B cell (primary cell): ENCODE measurements at regions not wholly inside any gene's neighbourhood (a gene's known extent, or its start where the extent isn't known, plus 50 kb on each side); places are given as distances from the start of the nearest gene placed in this dataset.

Source experiments
- ATAC-seq: fragments of 200-7000 bp; cut with Tn5 transposase; one replicate; pipeline ENCODE4 v1.10.0; 2021; ENCODE audit warnings: low read depth, mild to moderate bottlenecking, moderate number of reproducible peaks, moderate library complexity
- CTCF ChIA-PET: fragments of 350-600 bp; sonication (Branson Sonifier 250); formaldehyde crosslinking; loops from one replicate; lab custom pipeline; 2021; ENCODE audit warnings: antibody characterized with exemption, inconsistent platforms; lab: Charles Lee
- POLR2A ChIA-PET: fragments of 350-600 bp; sonication (Branson Sonifier 250); formaldehyde crosslinking; loops from one replicate; lab custom pipeline; 2021; ENCODE audit warnings: antibody characterized with exemption; lab: Charles Lee
- DNase-seq: peaks from one replicate; pipeline ENCODE4 v3.0.0; 2013
- H2AFZ ChIP-seq: 2 replicates; pipeline ENCODE4 v1.6.1; 2012; ENCODE audit warnings: mild to moderate bottlenecking, low read depth, low read length; ENCODE audit not compliant: insufficient read depth, poor library complexity, severe bottlenecking
- H3K27ac ChIP-seq, 2 donors: 1 replicate in 1 of 2; 2 replicates in 1 of 2; pipeline ENCODE4 v1.5.1; 2012 to 2013; ENCODE audit warnings: low read length in 2 of 2, mild to moderate bottlenecking in 2 of 2, moderate library complexity in 1 of 2
- H3K27me3 ChIP-seq, 4 experiments: fragments of 200-600 bp in 1 of 4; sonication (generic) in 1 of 4; replicated peaks in 1 of 4; 1 replicate in 2 of 4; 2 replicates in 2 of 4; pipeline versions ENCODE4 v1.6.1 to v1.7.0; 2013 to 2016; ENCODE audit warnings: low read length in 3 of 4, mild to moderate bottlenecking in 2 of 4, mixed read lengths in 1 of 4, moderate library complexity in 1 of 4; ENCODE audit not compliant: insufficient read depth in 4 of 4, control insufficient read depth in 3 of 4; ENCODE audit errors: control extremely low read depth in 1 of 4
- H3K36me3 ChIP-seq, 2 experiments: replicated peaks in 1 of 2; 1 replicate in 1 of 2; 2 replicates in 1 of 2; pipeline versions ENCODE4 v1.6.1 to v1.7.1; 2013; ENCODE audit warnings: low read length in 1 of 2; ENCODE audit not compliant: insufficient read depth in 2 of 2, control insufficient read depth in 1 of 2; ENCODE audit errors: control extremely low read depth in 1 of 2, extremely low read depth in 1 of 2
- H3K4me1 ChIP-seq, 2 donors: fragments of 200-600 bp in 1 of 2; sonication (generic) in 1 of 2; 1 replicate in 1 of 2; 2 replicates in 1 of 2; pipeline versions ENCODE4 v1.5.1 to v1.6.1; 2013 to 2017; ENCODE audit warnings: low read length in 2 of 2; ENCODE audit not compliant: control insufficient read depth in 2 of 2, insufficient read depth in 2 of 2
- H3K4me2 ChIP-seq: replicated peaks from 2 replicates; pipeline ENCODE3; 2012; ENCODE audit warnings: mild to moderate bottlenecking, low read depth, low read length; ENCODE audit not compliant: poor library complexity, severe bottlenecking
- H3K4me3 ChIP-seq, 5 experiments: fragments of 200-600 bp in 1 of 5; sonication (generic) in 1 of 5; 1 replicate in 3 of 5; 2 replicates in 2 of 5; pipeline versions ENCODE4 v1.5.1 to v1.7.0; 2011 to 2016; ENCODE audit warnings: low read length in 4 of 5, mild to moderate bottlenecking in 4 of 5, low read depth in 2 of 5, control low read depth in 1 of 5, moderate library complexity in 1 of 5; ENCODE audit not compliant: insufficient read depth in 1 of 5; ENCODE audit errors: control extremely low read depth in 1 of 5, extremely low read depth in 1 of 5
- H3K79me2 ChIP-seq: fragments of 200-600 bp; sonication (generic); one replicate; pipeline ENCODE4 v1.6.0; 2016; ENCODE audit warnings: low read length; ENCODE audit not compliant: control insufficient read depth, insufficient read depth
- H3K9ac ChIP-seq: fragments of 200-600 bp; sonication (generic); 2 replicates; pipeline ENCODE4 v1.6.1; 2017; ENCODE audit warnings: mild to moderate bottlenecking, low read length, moderate library complexity
- H3K9me3 ChIP-seq, 3 donors: one replicate each; pipeline versions ENCODE4 v1.6.1 to v1.7.1; 2013; ENCODE audit warnings: low read length in 2 of 3; ENCODE audit not compliant: control insufficient read depth in 2 of 3, insufficient read depth in 1 of 3; ENCODE audit errors: control extremely low read depth in 1 of 3
- H4K20me1 ChIP-seq: 2 replicates; pipeline ENCODE4 v1.6.0; 2012; ENCODE audit warnings: mild to moderate bottlenecking, low read length; ENCODE audit not compliant: insufficient read depth, control insufficient read depth, poor library complexity, severe bottlenecking
- H3K27ac Mint-ChIP-seq: one replicate; pipeline ENCODE4 v1.8.0; 2021; ENCODE audit warnings: mixed read lengths
- H3K27me3 Mint-ChIP-seq: one replicate; pipeline ENCODE4 v1.8.0; 2021; ENCODE audit warnings: mixed read lengths
- H3K4me1 Mint-ChIP-seq: one replicate; pipeline ENCODE4 v1.8.0; 2021; ENCODE audit warnings: mixed read lengths
- H3K4me3 Mint-ChIP-seq: one replicate; pipeline ENCODE4 v1.8.0; 2021; ENCODE audit warnings: mixed read lengths
- H3K9me3 Mint-ChIP-seq: one replicate; pipeline ENCODE4 v1.8.0; 2022; ENCODE audit warnings: mixed read lengths; ENCODE audit not compliant: insufficient read depth
- CTCF ChIP-seq: fragments of 200-600 bp; IDR thresholded peaks from one replicate; pipeline ENCODE4 v1.8.0; 2022; ENCODE audit warnings: antibody characterized with exemption, mild to moderate bottlenecking
- EZH2 ChIP-seq: IDR thresholded peaks from 2 replicates; pipeline ENCODE4 v1.6.1; 2012; ENCODE audit warnings: borderline replicate concordance, low read depth, mild to moderate bottlenecking, moderate library complexity, low read length; ENCODE audit not compliant: insufficient read depth, poor library complexity, severe bottlenecking
- WGBS: methylation state at CpG from one replicate; pipeline ENCODE4 v1.1.5; 2013; ENCODE audit warnings: missing lambda C conversion rate; ENCODE audit not compliant: insufficient coverage; 5-methylcytosine and 5-hydroxymethylcytosine counted together
- intact Hi-C: fragments of 100-400 bp; cut with micrococcal nuclease; formaldehyde crosslinking; loops from one replicate; pipeline ENCODE4 v1.10.0; 2022

GRCh38 chr1:221887415-221887746 is 145.5 kb upstream of the DUSP10 start:
- Mint-ChIP-seq H3K27ac (no peak overlapping the region), H3K4me1 (peaks cover 19% of the 10 kb centered on the region), H3K27me3 (peaks cover 4% of the 10 kb centered on the region), H3K4me3 (no peak overlapping the region), H3K9me3 (no peaks in the 10 kb centered on the region)
- CTCF ChIA-PET: interaction anchor here (0.6 kb wide), 1 partner anchor 120 kb away, joined by 3 read pairs; no protein-coding TSS in a partner anchor
- intact Hi-C loops: no loop called here
- H3K79me2 ChIP-seq: no peaks in the 10 kb centered on the region
- no peaks in the 10 kb centered on the region for H3K9me3 ChIP-seq
- TF ChIP-seq CTCF (no peak), EZH2 (no peak)
- no peak overlapping the region for H3K4me2 ChIP-seq
- DNase-seq: no peak
- H3K9ac ChIP-seq: no peak overlapping the region
- POLR2A ChIA-PET: no interaction called here
- H3K36me3 ChIP-seq: no peaks in the 10 kb centered on the region
- no peak overlapping the region for H3K27ac ChIP-seq
- H3K4me1 ChIP-seq: peaks cover 9% of the 10 kb centered on the region in 2 donors
- H3K27me3 ChIP-seq: no peaks in the 10 kb centered on the region
- ATAC-seq: no peak
- no peaks in the 10 kb centered on the region for H4K20me1 ChIP-seq
- no peak overlapping the region for H2AFZ ChIP-seq
- no peak overlapping the region for H3K4me3 ChIP-seq
- no CpG with 5 or more reads among the region's 3 CpGs for WGBS

DNA sequence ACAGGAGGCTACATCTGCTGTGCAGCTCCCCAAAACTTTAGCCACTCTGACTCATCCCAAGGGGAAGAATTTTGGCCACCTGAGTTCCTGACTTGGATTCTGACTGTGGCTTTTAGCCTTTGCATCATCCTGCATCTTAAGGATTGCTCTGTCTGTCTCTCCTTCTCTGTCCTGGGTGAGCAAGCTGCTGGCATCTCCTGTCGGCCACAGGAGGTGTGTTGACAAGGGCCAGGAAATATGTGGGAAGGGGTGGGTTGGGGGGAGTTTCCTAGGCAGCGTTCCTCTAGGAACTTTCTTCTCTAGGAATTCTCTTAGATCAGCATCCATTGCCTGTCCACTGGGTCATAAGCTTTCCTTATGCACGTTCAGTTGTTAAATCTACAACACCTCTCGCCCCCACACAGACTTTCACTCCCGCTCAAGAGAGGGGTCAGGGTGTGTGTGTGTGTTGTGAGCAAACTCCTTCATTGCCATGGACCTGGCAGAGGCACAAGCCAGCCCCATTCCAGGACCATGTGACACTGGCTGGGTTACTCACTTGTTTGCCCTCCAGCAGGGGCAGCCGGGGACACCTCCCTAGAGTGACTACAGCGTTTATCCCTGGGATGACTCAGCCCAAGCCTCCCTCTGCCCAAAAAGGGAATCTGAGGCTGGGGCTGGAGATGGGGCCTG is 145.0 kb upstream of the DUSP10 start:
- TF ChIP-seq CTCF: no peak
- TF ChIP-seq EZH2: no peak
- Histone ChIP-seq H3K36me3 (no peaks in the 10 kb centered on the region), H3K4me2 (no peak overlapping the region), H2AFZ (no peak overlapping the region), H3K27me3 (no peaks in the 10 kb centered on the region), H3K79me2 (no peaks in the 10 kb centered on the region), H3K27ac (no peak overlapping the region), H3K9ac (no peak overlapping the region), H4K20me1 (no peaks in the 10 kb centered on the region), H3K4me1 (peaks cover 9% of the 10 kb centered on the region in 2 donors), H3K9me3 (no peaks in the 10 kb centered on the region), H3K4me3 (no peak overlapping the region)
- WGBS: no CpG with 5 or more reads among the region's 7 CpGs
- no peak for DNase-seq
- intact Hi-C loops: no loop called here
- H3K27me3 Mint-ChIP-seq: peaks cover 4% of the 10 kb centered on the region
- no peak overlapping the region for H3K4me3 Mint-ChIP-seq
- H3K27ac Mint-ChIP-seq: no peak overlapping the region
- POLR2A ChIA-PET: interaction anchor here (0.7 kb wide), 1 partner anchor 23 kb away, joined by 5 read pairs; no protein-coding TSS in a partner anchor
- H3K9me3 Mint-ChIP-seq: no peaks in the 10 kb centered on the region
- ATAC-seq: no peak
- CTCF ChIA-PET: interaction anchor here (0.6 kb wide), 1 partner anchor 120 kb away, joined by 3 read pairs; no protein-coding TSS in a partner anchor
- H3K4me1 Mint-ChIP-seq: peaks cover 23% of the 10 kb centered on the region
